ENCODE measurements at regions not wholly inside any gene's neighbourhood (a gene's known extent, or its start where the extent isn't known, plus 50 kb on each side); places are given as distances from the start of the nearest gene placed in this dataset.

- TF ChIP-seq CTCF (IDR thresholded peaks at IDR 0.05; ENCODE audit: poor library complexity) (no peak), EZH2 (IDR thresholded peaks at IDR 0.05; ENCODE audit: borderline replicate concordance) (no peak)
Measured at GRCh38 chr5:162334944-162335343, 267.4 kb downstream of the GABRG2 start.
